SK-N-SH treated with all-trans-retinoic acid at 6 μM for 48 hours (cell line): ENCODE measurements at regions not wholly inside any gene's neighbourhood (a gene's known extent, or its start where the extent isn't known, plus 50 kb on each side); places are given as distances from the start of the nearest gene placed in this dataset.

ENCODE experiments used
- ATAC-seq: fragments of 200-7000 bp; cut with Tn5 transposase; 3 replicates; pipeline ENCODE4 v1.9.1; 2020; ENCODE audit warnings: mild to moderate bottlenecking, moderate library complexity
- ARNTL ChIP-seq: fragments of 450-650 bp; formaldehyde crosslinking; IDR thresholded peaks from 2 replicates; pipeline ENCODE4 v1.5.0; 2020; ENCODE audit warnings: low read depth, mild to moderate bottlenecking, moderate library complexity, borderline replicate concordance
- BACH2 ChIP-seq: fragments of 250-450 bp; sonication (Bioruptor Pico); IDR thresholded peaks from 2 replicates; pipeline ENCODE4 v1.9.0; 2021; ENCODE audit warnings: mild to moderate bottlenecking, borderline replicate concordance
- CREB5 ChIP-seq: fragments of 250-450 bp; sonication (Bioruptor Pico); IDR thresholded peaks from 2 replicates; pipeline ENCODE4 v1.5.1; 2020; ENCODE audit warnings: low read depth, mild to moderate bottlenecking, moderate library complexity
- CSDC2 ChIP-seq: fragments of 250-450 bp; sonication (Bioruptor Pico); IDR thresholded peaks from 2 replicates; pipeline ENCODE4 v1.5.0; 2020; ENCODE audit warnings: mild to moderate bottlenecking, moderate library complexity
- CSRNP3 ChIP-seq: fragments of 250-450 bp; sonication (Bioruptor Pico); IDR thresholded peaks from 2 replicates; pipeline ENCODE4 v1.5.1; 2021; ENCODE audit warnings: mild to moderate bottlenecking, moderate library complexity
- ESRRG ChIP-seq: fragments of 250-450 bp; sonication (Bioruptor Pico); IDR thresholded peaks from 2 replicates; pipeline ENCODE4 v1.6.1; 2021; ENCODE audit warnings: mild to moderate bottlenecking
- GLIS3 ChIP-seq: fragments of 250-450 bp; sonication (Bioruptor Pico); IDR thresholded peaks from 2 replicates; pipeline ENCODE4 v1.5.0; 2020; ENCODE audit warnings: mild to moderate bottlenecking, moderate library complexity
- ISL1 ChIP-seq: fragments of 250-450 bp; sonication (Bioruptor Pico); IDR thresholded peaks from 2 replicates; pipeline ENCODE4 v2.1.2; 2022; ENCODE audit warnings: mild to moderate bottlenecking, moderate library complexity
- OSR1 ChIP-seq: fragments of 250-450 bp; sonication (Bioruptor Pico); IDR thresholded peaks from 2 replicates; pipeline ENCODE4 v1.8.0; 2022; ENCODE audit warnings: moderate library complexity, mild to moderate bottlenecking, inconsistent platforms
- PATZ1 ChIP-seq: fragments of 250-450 bp; sonication (Bioruptor Pico); IDR thresholded peaks from 2 replicates; pipeline ENCODE4 v1.8.0; 2020; ENCODE audit warnings: mild to moderate bottlenecking, moderate library complexity, borderline replicate concordance
- POU6F1 ChIP-seq: fragments of 250-450 bp; sonication (Bioruptor Pico); IDR thresholded peaks from 2 replicates; pipeline ENCODE4 v1.8.0; 2021; ENCODE audit warnings: low read depth, mild to moderate bottlenecking, moderate library complexity, borderline replicate concordance
- RARB ChIP-seq: fragments of 250-450 bp; sonication (Bioruptor Pico); IDR thresholded peaks from 2 replicates; pipeline ENCODE4 v1.8.0; 2021; ENCODE audit warnings: mild to moderate bottlenecking, moderate library complexity
- TCF4 ChIP-seq: fragments of 250-450 bp; sonication (Bioruptor Pico); IDR thresholded peaks from 2 replicates; pipeline ENCODE4 v1.8.0; 2021; ENCODE audit warnings: mild to moderate bottlenecking, moderate library complexity, borderline replicate concordance
- TSHZ2 ChIP-seq: fragments of 250-450 bp; sonication (Bioruptor Pico); IDR thresholded peaks from 2 replicates; pipeline ENCODE4 v1.5.0; 2020; ENCODE audit warnings: mild to moderate bottlenecking, moderate library complexity
- ZC3H10 ChIP-seq: fragments of 250-450 bp; sonication (Bioruptor Pico); IDR thresholded peaks from 2 replicates; pipeline ENCODE4 v1.5.1; 2021; ENCODE audit warnings: mild to moderate bottlenecking, moderate library complexity
- ZNF565 ChIP-seq: fragments of 450-650 bp; formaldehyde crosslinking; conservative IDR thresholded peaks from 2 replicates; pipeline ENCODE4 v1.5.0; 2020; ENCODE audit warnings: low read depth, mild to moderate bottlenecking, moderate library complexity
- ZNF8 ChIP-seq: fragments of 450-650 bp; formaldehyde crosslinking; IDR thresholded peaks from 2 replicates; pipeline ENCODE4 v1.5.0; 2020; ENCODE audit warnings: mild to moderate bottlenecking, moderate library complexity

GRCh38 chr2:7953195-7953594 lies 728.7 kb upstream of the ID2 start:
- ATAC-seq: peak; percentile 53
- peak; percentile 84 for TF ChIP-seq TSHZ2
- no peak for TF ChIP-seq OSR1 (CRISPR knock-in tag)
- peak; percentile 68; the same call in 1 of the 2 replicates for TF ChIP-seq ZNF8 (CRISPR knock-in tag)
- no peak for TF ChIP-seq BACH2 (CRISPR knock-in tag)
- TF ChIP-seq ISL1 (CRISPR knock-in tag): no peak
- TF ChIP-seq GLIS3 (CRISPR knock-in tag): no peak
- TF ChIP-seq CSRNP3 (CRISPR knock-in tag): no peak
- peak; percentile 98 for TF ChIP-seq TCF4 (CRISPR knock-in tag)

- no peak for TF ChIP-seq ZNF8 (CRISPR knock-in tag)
- no peak for TF ChIP-seq ISL1 (CRISPR knock-in tag)
- no peak for ATAC-seq
These were observed 727.6 kb upstream of the ID2 start for GRCh38 chr2:7954234-7954633.

- no peak for TF ChIP-seq CREB5
- no peak for TF ChIP-seq ISL1 (CRISPR knock-in tag)
- no peak for TF ChIP-seq PATZ1
- no peak for TF ChIP-seq RARB (CRISPR knock-in tag)
- TF ChIP-seq CSRNP3 (CRISPR knock-in tag): no peak
- no peak for TF ChIP-seq OSR1 (CRISPR knock-in tag)
- TF ChIP-seq ZNF8 (CRISPR knock-in tag): no peak
- TF ChIP-seq ARNTL (CRISPR knock-in tag): no peak
- TF ChIP-seq ZC3H10 (CRISPR knock-in tag): no peak
- TF ChIP-seq ESRRG (CRISPR knock-in tag): no peak
- no peak for TF ChIP-seq ZNF565 (CRISPR knock-in tag)
- TF ChIP-seq POU6F1 (CRISPR knock-in tag): no peak
- TF ChIP-seq GLIS3 (CRISPR knock-in tag): no peak
- TF ChIP-seq, all 23 proteins: peak for 0
- ATAC-seq: peak; percentile 80
These were observed 725.6 kb upstream of the ID2 start for GRCh38 chr2:7956126-7956689.

GRCh38 chr2:7961550-7961949 lies 720.3 kb upstream of the ID2 start:
- no peak for ATAC-seq
- no peak for TF ChIP-seq PATZ1
- TF ChIP-seq CREB5: no peak
- TF ChIP-seq RARB (CRISPR knock-in tag): no peak
- TF ChIP-seq ZC3H10 (CRISPR knock-in tag): no peak
- no peak for TF ChIP-seq CSDC2 (CRISPR knock-in tag)
- no peak for TF ChIP-seq ZNF8 (CRISPR knock-in tag)
- no peak for TF ChIP-seq OSR1 (CRISPR knock-in tag)
- TF ChIP-seq TCF4 (CRISPR knock-in tag): no peak
- no peak for TF ChIP-seq ESRRG (CRISPR knock-in tag)
- TF ChIP-seq CSRNP3 (CRISPR knock-in tag): no peak
